Astrocyte (in vitro differentiated cells and primary cell): ENCODE measurements at regions not wholly inside any gene's neighbourhood (a gene's known extent, or its start where the extent isn't known, plus 50 kb on each side); places are given as distances from the start of the nearest gene placed in this dataset.
"Not testable (repeated sequence)": the region's sequence is repeated elsewhere in the genome, so short reads cannot be mapped to it uniquely, and the experiment has no call there.

Experiments used
- DNase-seq: peaks from one replicate; pipeline ENCODE4 v3.0.0-alpha.2; 2010; ENCODE audit warnings: low read depth
- FAIRE-seq: peaks from 2 replicates; lab custom pipeline; 2011; peaks lifted over from hg19 to GRCh38; lab: Jason Lieb, UNC
- H2AFZ ChIP-seq: 2 replicates; pipeline ENCODE4 v1.6.0; 2012; ENCODE audit warnings: low read depth, low read length, inconsistent platforms
- H3K27ac ChIP-seq: 2 replicates; pipeline ENCODE4 v1.5.1; 2011; ENCODE audit warnings: low read depth, low read length, inconsistent platforms
- H3K27me3 ChIP-seq: 2 replicates; pipeline ENCODE4 v1.6.0; 2011; ENCODE audit warnings: low read length, inconsistent platforms; ENCODE audit not compliant: insufficient read depth
- H3K36me3 ChIP-seq: 2 replicates; pipeline ENCODE4 v1.5.1; 2011; ENCODE audit warnings: low read length, inconsistent platforms; ENCODE audit not compliant: insufficient read depth
- H3K4me1 ChIP-seq: 2 replicates; pipeline ENCODE4 v1.5.1; 2011; ENCODE audit warnings: low read length, inconsistent platforms; ENCODE audit not compliant: insufficient read depth
- H3K4me2 ChIP-seq: 2 replicates; pipeline ENCODE4 v1.6.0; 2012; ENCODE audit warnings: low read length, inconsistent platforms
- H3K4me3 ChIP-seq: 2 replicates; pipeline ENCODE4 v1.5.1; 2011; ENCODE audit warnings: low read depth, mild to moderate bottlenecking, low read length, inconsistent platforms; ENCODE audit not compliant: insufficient read depth
- H3K79me2 ChIP-seq: 2 replicates; pipeline ENCODE4 v1.6.0; 2012; ENCODE audit warnings: mild to moderate bottlenecking, low read length, inconsistent platforms; ENCODE audit not compliant: insufficient read depth
- H3K9ac ChIP-seq: 2 replicates; pipeline ENCODE4 v1.6.0; 2012; ENCODE audit warnings: mild to moderate bottlenecking, low read length, inconsistent platforms
- H3K9me3 ChIP-seq: 2 replicates; pipeline ENCODE4 v1.5.1; 2012; ENCODE audit warnings: low read depth, mild to moderate bottlenecking, low read length, inconsistent platforms; ENCODE audit not compliant: insufficient read depth
- H4K20me1 ChIP-seq: 2 replicates; pipeline ENCODE4 v1.6.0; 2012; ENCODE audit warnings: low read length, inconsistent platforms; ENCODE audit not compliant: insufficient read depth
- H3K27ac Mint-ChIP-seq: one replicate; pipeline ENCODE4 v1.8.0; 2021; ENCODE audit warnings: mild to moderate bottlenecking, mixed read lengths; ENCODE audit not compliant: unreplicated experiment
- H3K27me3 Mint-ChIP-seq: one replicate; pipeline ENCODE4 v1.8.0; 2021; ENCODE audit warnings: low read depth, mixed read lengths; ENCODE audit not compliant: unreplicated experiment
- H3K36me3 Mint-ChIP-seq: one replicate; pipeline ENCODE4 v1.8.0; 2021; ENCODE audit warnings: low read depth, mixed read lengths; ENCODE audit not compliant: unreplicated experiment
- H3K4me1 Mint-ChIP-seq: one replicate; pipeline ENCODE4 v1.8.0; 2021; ENCODE audit warnings: low read depth, mixed read lengths; ENCODE audit not compliant: unreplicated experiment
- H3K4me3 Mint-ChIP-seq: one replicate; pipeline ENCODE4 v1.8.0; 2021; ENCODE audit warnings: mild to moderate bottlenecking, moderate library complexity, mixed read lengths; ENCODE audit not compliant: unreplicated experiment
- H3K9me3 Mint-ChIP-seq: one replicate; pipeline ENCODE4 v1.8.0; 2021; ENCODE audit warnings: mild to moderate bottlenecking, mixed read lengths; ENCODE audit not compliant: unreplicated experiment
- CTCF ChIP-seq: IDR thresholded peaks from 2 replicates; pipeline ENCODE4 v1.5.1; 2011; ENCODE audit warnings: low read depth, mild to moderate bottlenecking, inconsistent platforms, low read length, moderate library complexity; ENCODE audit not compliant: insufficient read depth
- EZH2 ChIP-seq: IDR thresholded peaks from 2 replicates; pipeline ENCODE4 v1.6.1; 2012; ENCODE audit warnings: mild to moderate bottlenecking, low read length, inconsistent platforms; ENCODE audit not compliant: insufficient read depth

GRCh38 chr2:228771774-228772173, 499.3 kb downstream of the PID1 start:
- Mint-ChIP-seq H3K4me3 (no peak overlapping the region), H3K4me1 (peaks cover 2% of the 10 kb centered on the region), H3K27ac (no peak overlapping the region), H3K27me3 (peaks cover 2% of the 10 kb centered on the region), H3K9me3 (no peaks in the 10 kb centered on the region), H3K36me3 (no peaks in the 10 kb centered on the region)
- Histone ChIP-seq H4K20me1 (no peaks in the 10 kb centered on the region), H3K79me2 (no peaks in the 10 kb centered on the region), H3K9ac (no peak overlapping the region), H3K27me3 (no peaks in the 10 kb centered on the region), H3K4me3 (no peak overlapping the region), H3K4me2 (no peak overlapping the region), H2AFZ (no peak overlapping the region), H3K36me3 (no peaks in the 10 kb centered on the region), H3K27ac (no peak overlapping the region), H3K4me1 (no peaks in the 10 kb centered on the region), H3K9me3 (no peaks in the 10 kb centered on the region)
- TF ChIP-seq EZH2, result no peak
- no peak for TF ChIP-seq CTCF
- FAIRE-seq (no peak), DNase-seq (no peak)

- H3K27me3 ChIP-seq, result no peaks in the 10 kb centered on the region
- Mint-ChIP-seq H3K4me1 (peaks cover 2% of the 10 kb centered on the region), H3K9me3 (no peaks in the 10 kb centered on the region), H3K27me3 (peaks cover 2% of the 10 kb centered on the region), H3K27ac (no peak overlapping the region), H3K36me3 (no peaks in the 10 kb centered on the region), H3K4me3 (no peak overlapping the region)
- no peaks in the 10 kb centered on the region for H4K20me1 ChIP-seq
- DNase-seq, result no peak
- TF ChIP-seq EZH2, result no peak
- TF ChIP-seq CTCF, result no peak
- H3K4me2 ChIP-seq, result no peak overlapping the region
- no peak overlapping the region for H2AFZ ChIP-seq
- H3K4me1 ChIP-seq, result no peaks in the 10 kb centered on the region
- no peak overlapping the region for H3K4me3 ChIP-seq
- no peaks in the 10 kb centered on the region for H3K9me3 ChIP-seq
- no peaks in the 10 kb centered on the region for H3K79me2 ChIP-seq
- H3K9ac ChIP-seq, result no peak overlapping the region
- H3K27ac ChIP-seq, result no peak overlapping the region
- H3K36me3 ChIP-seq, result no peaks in the 10 kb centered on the region
- no peak for FAIRE-seq
Observed at GRCh38 chr2:228771315-228771714, 499.8 kb downstream of the PID1 start.

GRCh38 chr2:228768818-228769217, 502.3 kb downstream of the PID1 start:
- no peak overlapping the region for H2AFZ ChIP-seq
- H3K9me3 Mint-ChIP-seq, result no peaks in the 10 kb centered on the region
- no peaks in the 10 kb centered on the region for H3K9me3 ChIP-seq
- H4K20me1 ChIP-seq, result no peaks in the 10 kb centered on the region
- H3K4me2 ChIP-seq, result peak overlapping the region; percentile 33
- no peak overlapping the region for H3K4me3 Mint-ChIP-seq
- TF ChIP-seq EZH2, result no peak
- TF ChIP-seq CTCF, result no peak
- no peaks in the 10 kb centered on the region for H3K4me1 ChIP-seq
- H3K79me2 ChIP-seq, result no peaks in the 10 kb centered on the region
- FAIRE-seq, result peak; percentile 45
- peak; percentile 82 for DNase-seq
- H3K27ac ChIP-seq, result peak overlapping the region; percentile 39
- H3K27me3 ChIP-seq, result no peaks in the 10 kb centered on the region
- no peak overlapping the region for H3K4me3 ChIP-seq
- H3K27me3 Mint-ChIP-seq, result peaks cover 2% of the 10 kb centered on the region
- H3K4me1 Mint-ChIP-seq, result peaks cover 2% of the 10 kb centered on the region
- H3K36me3 ChIP-seq, result no peaks in the 10 kb centered on the region
- H3K36me3 Mint-ChIP-seq, result no peaks in the 10 kb centered on the region
- no peak overlapping the region for H3K27ac Mint-ChIP-seq
- H3K9ac ChIP-seq, result no peak overlapping the region

- not testable (repeated sequence) for H3K4me1 Mint-ChIP-seq, H3K36me3 Mint-ChIP-seq, H3K4me3 ChIP-seq, H3K9me3 ChIP-seq, H3K27ac Mint-ChIP-seq, H3K4me3 Mint-ChIP-seq, H3K4me1 ChIP-seq, H2AFZ ChIP-seq, H3K27me3 ChIP-seq, H3K4me2 ChIP-seq, H3K36me3 ChIP-seq, H3K9me3 Mint-ChIP-seq, H3K27me3 Mint-ChIP-seq, DNase-seq, FAIRE-seq, H3K79me2 ChIP-seq, H4K20me1 ChIP-seq, H3K9ac ChIP-seq
- H3K27ac ChIP-seq, result peak overlapping the region; percentile 39
Observed at GRCh38 chr2:228768141-228768540, 502.9 kb downstream of the PID1 start.
